GM21529 (cell line): ENCODE measurements at regions not wholly inside any gene's neighbourhood (a gene's known extent, or its start where the extent isn't known, plus 50 kb on each side); places are given as distances from the start of the nearest gene placed in this dataset.
"Not testable (repeated sequence)": the region's sequence is repeated elsewhere in the genome, so short reads cannot be mapped to it uniquely, and the experiment has no call there.

Experiments
- ATAC-seq: cut with Tn5 transposase; IDR thresholded peaks from one replicate; pipeline ENCODE4 v1.9.1; 2021; ENCODE audit not compliant: unreplicated experiment

- ATAC-seq: no peak
Measured at GRCh38 chr1:4207842-4208692, 308.0 kb upstream of the C1orf174 start.

- no peak for ATAC-seq
Measured at GRCh38 chr1:4210043-4210442, 310.0 kb upstream of the C1orf174 start.

DNA sequence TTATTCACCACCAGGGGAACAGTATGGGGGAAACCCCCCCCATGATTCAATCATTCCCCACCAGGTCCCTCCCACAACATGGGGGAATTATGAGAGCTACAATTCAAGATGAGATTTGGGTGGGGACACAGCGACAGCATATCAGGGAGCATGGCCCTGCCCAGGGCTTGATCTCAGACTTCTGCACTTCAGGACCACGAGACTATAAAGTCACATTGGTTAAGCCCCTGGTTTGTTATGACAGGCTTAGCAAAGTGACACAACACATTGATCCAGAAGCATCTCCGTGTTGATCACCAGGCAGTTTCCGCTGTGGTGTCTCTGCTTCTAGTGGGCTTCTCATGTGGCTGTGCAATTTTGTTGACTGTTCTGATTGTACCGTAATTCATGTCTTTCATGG, 312.7 kb upstream of the C1orf174 start:
- ATAC-seq: no peak

DNA sequence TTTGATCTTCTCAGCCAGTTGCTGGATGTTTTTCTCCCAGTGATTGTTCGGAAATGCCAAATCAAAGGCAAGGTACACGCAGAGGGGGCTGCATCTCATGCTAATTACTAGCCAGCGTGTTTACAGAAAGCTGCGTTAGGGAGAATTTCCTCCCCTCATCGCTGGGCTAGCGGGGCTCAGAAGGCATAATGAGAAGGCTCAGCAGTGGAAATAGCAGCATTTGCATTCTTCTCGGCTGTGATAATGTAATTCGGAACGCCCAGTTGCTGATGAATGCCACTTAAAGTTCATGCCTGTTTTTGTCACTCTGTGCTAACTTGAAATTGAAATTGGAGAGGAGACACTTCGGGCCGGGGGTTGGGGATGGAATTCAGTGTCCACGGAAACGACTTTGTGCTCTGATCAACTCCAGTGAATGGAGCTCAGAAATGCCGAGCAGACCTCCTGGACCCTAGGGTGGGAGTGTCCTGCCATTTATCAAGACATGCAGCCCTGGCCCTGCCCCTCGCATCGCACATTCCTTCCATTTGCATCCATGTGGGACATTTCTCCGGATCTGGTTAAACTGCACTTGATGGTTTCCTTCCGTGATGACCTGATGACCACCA, 313.4 kb upstream of the C1orf174 start:
- no peak for ATAC-seq

DNA sequence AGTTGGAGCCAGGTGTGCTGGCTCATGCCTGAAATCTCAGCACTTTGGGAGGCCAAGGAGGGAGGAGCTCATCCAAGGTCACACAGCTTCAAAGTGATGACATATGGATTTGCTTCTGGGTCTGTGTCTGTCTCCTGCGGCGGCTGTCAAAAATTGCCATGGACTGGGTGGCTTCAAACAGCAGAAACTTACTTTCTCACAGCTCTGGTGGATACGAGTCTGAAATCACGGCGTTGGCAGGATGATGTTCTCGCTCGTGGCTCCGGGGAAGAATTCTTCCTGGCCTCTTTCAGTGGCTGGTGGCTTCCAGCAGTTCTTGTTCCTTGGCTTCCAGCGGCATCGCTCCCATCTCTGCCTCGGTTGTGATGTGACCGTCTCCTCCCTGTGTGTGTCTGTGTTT, 314.8 kb upstream of the C1orf174 start:
- ATAC-seq: no peak

GRCh38 chr1:4215391-4215790, 315.3 kb upstream of the C1orf174 start:
- ATAC-seq: no peak

- no peak for ATAC-seq
Measured at GRCh38 chr1:4216231-4216630, 316.2 kb upstream of the C1orf174 start.

GRCh38 chr1:4218619-4219018, 318.5 kb upstream of the C1orf174 start:
- no peak for ATAC-seq

GRCh38 chr1:4219111-4219510, 319.0 kb upstream of the C1orf174 start:
- no peak for ATAC-seq

GRCh38 chr1:4219826-4220225, 319.8 kb upstream of the C1orf174 start:
- no peak for ATAC-seq

- ATAC-seq: no peak
Measured at GRCh38 chr1:4220362-4220761, 320.3 kb upstream of the C1orf174 start.

DNA sequence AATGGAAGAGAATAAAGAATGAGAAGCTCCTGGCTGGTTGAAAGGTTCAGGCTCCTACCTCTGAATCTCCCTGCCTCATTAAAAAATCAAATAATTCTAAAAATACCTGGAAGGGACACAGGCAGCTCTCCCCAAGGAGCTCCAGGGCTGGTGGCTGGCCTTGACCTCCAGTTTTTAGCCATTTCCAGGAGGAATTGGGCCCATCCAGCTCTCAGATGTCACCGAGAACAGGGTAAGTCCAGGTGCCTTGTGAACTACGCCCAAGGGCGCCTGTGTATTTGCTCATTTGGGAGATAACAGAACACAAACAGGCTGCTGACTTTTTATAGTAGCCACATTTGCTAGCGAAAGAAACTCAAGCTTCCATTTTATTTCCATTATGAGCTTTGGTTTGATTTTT, 321.0 kb upstream of the C1orf174 start:
- no peak for ATAC-seq

DNA sequence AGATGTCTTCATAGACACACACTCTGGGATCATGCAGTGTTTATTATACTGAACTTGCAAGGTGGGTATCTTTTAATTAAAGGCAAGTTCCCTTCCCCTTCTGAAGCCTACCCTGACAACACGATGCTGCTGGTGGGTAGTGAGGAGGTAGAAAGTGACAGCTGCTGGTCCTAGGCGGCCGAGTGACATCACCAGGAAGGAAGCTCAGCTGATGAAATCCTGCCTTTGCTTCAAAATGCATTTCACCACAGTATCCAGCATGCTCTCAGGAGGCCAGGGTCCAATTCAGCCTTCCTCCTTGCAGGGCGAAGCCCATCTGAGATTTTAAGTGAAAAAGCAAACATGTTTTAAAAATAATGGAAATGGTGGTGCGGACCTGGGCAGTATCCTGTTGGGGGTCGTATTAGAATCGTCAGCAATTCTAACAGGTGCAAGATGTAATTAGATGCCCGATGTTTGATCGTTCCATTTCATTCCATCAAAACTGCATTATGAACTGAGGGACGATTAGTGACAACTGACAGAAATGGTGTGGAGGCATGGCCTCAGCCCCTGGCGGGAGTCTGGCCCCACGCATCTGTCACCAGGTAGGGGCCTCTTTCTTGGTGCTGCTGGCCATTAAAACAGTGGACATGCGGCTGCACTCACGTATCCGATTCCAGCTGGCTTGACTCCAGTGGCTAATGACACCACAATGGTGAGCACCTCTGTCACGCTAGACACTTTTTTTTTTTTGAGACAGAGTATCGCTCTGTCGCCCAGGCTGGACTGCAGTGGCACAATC, 324.8 kb upstream of the C1orf174 start:
- ATAC-seq: no peak

GRCh38 chr1:4227986-4228385, 327.9 kb upstream of the C1orf174 start:
- ATAC-seq: no peak

DNA sequence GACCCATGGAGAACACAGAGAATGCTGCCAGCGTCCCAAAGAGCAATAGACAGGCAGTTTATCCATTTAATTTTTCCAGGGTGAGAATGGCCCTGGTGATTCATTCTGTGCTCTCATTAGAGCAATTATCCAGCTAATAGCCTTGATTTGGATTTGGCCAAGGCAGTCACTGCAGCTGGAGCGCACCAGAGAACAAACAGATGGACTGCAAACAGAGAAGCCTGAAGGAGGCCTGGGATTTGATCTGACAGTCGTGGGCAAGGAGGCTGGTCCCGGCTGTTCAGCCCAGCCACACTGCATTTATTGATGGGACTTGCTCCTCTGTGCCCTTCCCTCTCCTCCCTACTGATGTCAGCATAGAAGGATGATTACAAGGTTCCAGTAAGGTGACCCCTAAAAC, 353.9 kb upstream of the C1orf174 start:
- ATAC-seq: no peak

GRCh38 chr1:4256351-4256750, 356.3 kb upstream of the C1orf174 start:
- no peak for ATAC-seq

- ATAC-seq: not testable (repeated sequence)
Measured at GRCh38 chr1:4258146-4258777, 358.2 kb upstream of the C1orf174 start.

GRCh38 chr1:4261327-4261726, 361.3 kb upstream of the C1orf174 start:
- ATAC-seq: no peak

DNA sequence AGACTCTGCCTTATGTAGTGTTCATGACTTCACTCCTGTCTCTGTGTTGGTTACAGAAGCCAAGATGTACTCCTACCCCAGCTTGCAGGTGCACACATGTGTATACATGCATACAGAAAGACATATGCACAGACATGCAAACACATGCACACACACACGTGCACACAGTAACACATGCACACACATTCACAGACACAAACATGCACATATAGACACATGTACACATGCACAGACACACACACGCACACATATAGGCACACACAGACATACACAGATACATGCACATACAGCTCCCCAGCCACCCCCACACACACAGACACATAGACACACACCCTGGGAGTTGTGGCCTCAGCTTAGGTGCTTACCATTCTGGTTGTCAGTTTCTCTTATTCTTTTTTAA, 362.6 kb upstream of the C1orf174 start:
- ATAC-seq: no peak

- no peak for ATAC-seq
Measured at GRCh38 chr1:4263699-4264098, 363.6 kb upstream of the C1orf174 start.

DNA sequence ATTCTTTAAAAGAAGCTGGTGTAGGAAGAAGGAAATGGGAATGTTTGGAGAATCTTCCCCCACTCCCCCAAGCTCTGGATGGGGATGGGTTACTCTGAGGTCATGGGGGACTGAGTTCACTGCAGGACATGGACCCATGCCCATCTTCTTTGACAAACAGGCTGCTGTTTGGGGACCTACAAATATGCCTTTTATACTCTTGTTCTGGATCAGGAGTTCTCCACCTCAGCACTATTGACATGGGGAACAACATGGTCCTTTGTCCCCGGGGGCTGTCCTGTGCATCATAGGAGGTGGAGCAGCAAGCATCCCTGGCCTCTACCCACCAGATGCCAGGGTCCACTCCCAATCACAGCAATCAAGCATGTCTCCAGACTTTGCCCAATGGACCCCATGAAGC, 365.8 kb upstream of the C1orf174 start:
- no peak for ATAC-seq
